Mucosa of descending colon (tissue), 3 donors: ENCODE measurements at regions not wholly inside any gene's neighbourhood (a gene's known extent, or its start where the extent isn't known, plus 50 kb on each side); places are given as distances from the start of the nearest gene placed in this dataset.

Source experiments
- ATAC-seq: fragments of 200-7000 bp; cut with Tn5 transposase; one replicate; pipeline ENCODE4 v1.9.1; 2020; ENCODE audit warnings: mild to moderate bottlenecking, moderate library complexity
- DNase-seq, 3 donors: peaks; one replicate each; pipeline ENCODE4 v3.0.0-alpha.2; 2020
- H3K36me3 ChIP-seq: fragments of 200-600 bp; one replicate; pipeline ENCODE4 v1.8.0; 2021; ENCODE audit warnings: low read depth, mild to moderate bottlenecking
- H3K4me1 ChIP-seq: fragments of 200-600 bp; one replicate; pipeline ENCODE4 v1.8.0; 2021; ENCODE audit warnings: low read depth, mild to moderate bottlenecking
- H3K4me3 ChIP-seq: fragments of 200-600 bp; one replicate; pipeline ENCODE4 v1.8.0; 2021; ENCODE audit warnings: mild to moderate bottlenecking
- H3K9me3 ChIP-seq: fragments of 200-600 bp; one replicate; pipeline ENCODE4 v1.8.0; 2021; ENCODE audit warnings: mild to moderate bottlenecking
- CTCF ChIP-seq: fragments of 200-600 bp; IDR thresholded peaks from one replicate; pipeline ENCODE4 v1.8.0; 2022; ENCODE audit warnings: antibody characterized with exemption, mild to moderate bottlenecking
- intact Hi-C, 2 donors: fragments of 100-400 bp; cut with DNase I in 1 of 2; cut with micrococcal nuclease in 1 of 2; formaldehyde crosslinking; loops; one replicate each; pipeline versions ENCODE4 v1.11.0 to v1.11.1; 2022; cut with DNase I, micrococcal nuclease
- donor health status: DM: no; HTN: no; CAD: no; lungs with moderate emphysema.
- donor health status: DM: no; HTN: no; CAD: no.
- donor health status: DM: no; HTN: yes; CAD: no.

- no peak for DNase-seq
Observed at GRCh38 chr2:66242099-66242789, 192.7 kb upstream of the MEIS1 start.

GRCh38 chr2:66240286-66240685 is 194.6 kb upstream of the MEIS1 start:
- no peak for TF ChIP-seq CTCF
- no peak overlapping the region for H3K4me3 ChIP-seq
- H3K36me3 ChIP-seq, result no peaks in the 10 kb centered on the region
- intact Hi-C loops, result no loop called here
- no peaks in the 10 kb centered on the region for H3K4me1 ChIP-seq
- DNase-seq (no peak), ATAC-seq (no peak)
- H3K9me3 ChIP-seq, result no peaks in the 10 kb centered on the region

More at GRCh38 chr2:66242099-66242789, 192.7 kb upstream of the MEIS1 start:
- Histone ChIP-seq H3K36me3 (no peaks in the 10 kb centered on the region), H3K4me3 (no peak overlapping the region), H3K9me3 (no peaks in the 10 kb centered on the region), H3K4me1 (no peaks in the 10 kb centered on the region)
- no peak for ATAC-seq
- TF ChIP-seq CTCF, result no peak
- intact Hi-C loops, result no loop called here

- no peaks in the 10 kb centered on the region for H3K9me3 ChIP-seq
- intact Hi-C loops, result no loop called here
- DNase-seq, result no peak
- H3K4me3 ChIP-seq, result no peak overlapping the region
- H3K36me3 ChIP-seq, result no peaks in the 10 kb centered on the region
- no peak for TF ChIP-seq CTCF
- no peak for ATAC-seq
- no peaks in the 10 kb centered on the region for H3K4me1 ChIP-seq
Observed at GRCh38 chr2:66239655-66240054, 195.3 kb upstream of the MEIS1 start.

- TF ChIP-seq CTCF, result no peak
- H3K36me3 ChIP-seq, result no peaks in the 10 kb centered on the region
- H3K4me3 ChIP-seq, result no peak overlapping the region
- DNase-seq, result no peak
- H3K9me3 ChIP-seq, result no peaks in the 10 kb centered on the region
- no peaks in the 10 kb centered on the region for H3K4me1 ChIP-seq
- intact Hi-C loops, result no loop called here
- ATAC-seq, result no peak
Observed at GRCh38 chr2:66237803-66238379, 197.0 kb upstream of the MEIS1 start.

GRCh38 chr2:66236816-66237802 is 197.8 kb upstream of the MEIS1 start:
- intact Hi-C loops, result no loop called here
- no peak overlapping the region for H3K4me3 ChIP-seq
- ATAC-seq, result no peak
- no peak for TF ChIP-seq CTCF
- H3K36me3 ChIP-seq, result no peaks in the 10 kb centered on the region
- DNase-seq, result no peak
- H3K4me1 ChIP-seq, result no peaks in the 10 kb centered on the region
- H3K9me3 ChIP-seq, result no peaks in the 10 kb centered on the region
